ENCODE measurements at regions not wholly inside any gene's neighbourhood (a gene's known extent, or its start where the extent isn't known, plus 50 kb on each side); places are given as distances from the start of the nearest gene placed in this dataset.

DNA sequence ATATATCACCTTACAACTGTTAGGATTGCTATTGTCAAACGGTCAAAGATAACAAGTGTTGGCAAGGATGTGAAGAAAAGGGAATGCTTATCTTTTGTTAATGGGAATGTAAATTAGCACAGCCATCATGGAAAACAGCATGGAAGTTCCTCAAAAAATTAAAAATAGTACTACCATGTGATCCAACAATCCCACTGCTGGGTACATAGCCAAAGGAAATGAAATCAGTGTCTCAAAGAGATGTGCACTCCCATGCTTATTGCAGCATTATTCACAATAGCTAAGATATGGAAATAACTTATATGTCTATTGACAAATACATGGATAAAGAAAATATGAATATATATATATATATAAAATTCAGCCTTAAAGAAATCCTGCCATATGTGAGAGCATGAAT is 274.6 kb downstream of the EDEM1 start:
- TF ChIP-seq POLR2A (IDR thresholded peaks at IDR 0.05) (no peak), CTCF (IDR thresholded peaks at IDR 0.05) (no peak)
- WGBS, 2 donors: 41 to 56% methylated on average over 1 of the region's 1 CpG
- Histone ChIP-seq H3K9me3 (no peaks in the 10 kb centered on the region), H3K4me3 (no peak overlapping the region), H3K36me3 (ENCODE audit: low read depth, missing control alignments) (no peaks in the 10 kb centered on the region), H3K4me1 (no peaks in the 10 kb centered on the region), H3K27ac (no peak overlapping the region), H3K27me3 (no peaks in the 10 kb centered on the region)
- intact Hi-C loops (cut with DNase I; ENCODE audit: low total_unique reads): no loop called here
- DNase-seq: no peak

DNA sequence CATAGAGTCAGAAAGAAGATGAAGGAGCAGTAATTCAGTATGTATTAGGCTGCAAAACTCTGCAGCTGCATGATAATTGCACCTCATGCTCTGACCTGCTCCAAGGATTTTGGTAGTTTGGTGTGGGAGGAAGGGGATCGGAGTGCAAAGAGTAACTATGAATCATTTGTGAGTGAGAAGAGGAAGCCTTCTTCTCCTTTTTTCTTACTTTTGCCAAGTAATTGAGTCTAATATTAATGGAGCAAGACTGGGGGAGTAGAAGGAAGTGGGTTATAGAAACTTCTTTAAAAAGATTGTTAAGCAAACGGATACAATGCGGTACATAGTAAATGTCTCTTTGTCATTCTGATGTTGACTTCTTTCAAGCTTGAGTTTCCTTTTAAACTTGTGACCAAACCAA is 276.5 kb downstream of the EDEM1 start:
- peak; percentile 17 for DNase-seq
- no peak overlapping the region for H3K27ac ChIP-seq
- H3K9me3 ChIP-seq: no peaks in the 10 kb centered on the region
- WGBS, 2 donors: 33 to 38% methylated on average over 3 of the region's 3 CpGs
- H3K4me3 ChIP-seq: no peak overlapping the region
- intact Hi-C loops (cut with DNase I; ENCODE audit: low total_unique reads): no loop called here
- no peaks in the 10 kb centered on the region for H3K27me3 ChIP-seq
- H3K4me1 ChIP-seq: no peaks in the 10 kb centered on the region
- H3K36me3 ChIP-seq (ENCODE audit: low read depth, missing control alignments): no peaks in the 10 kb centered on the region
- no peak for TF ChIP-seq CTCF (IDR thresholded peaks at IDR 0.05)
- TF ChIP-seq POLR2A (IDR thresholded peaks at IDR 0.05): no peak

- no peak for DNase-seq
- no peaks in the 10 kb centered on the region for H3K4me1 ChIP-seq
- intact Hi-C loops (cut with DNase I; ENCODE audit: low total_unique reads): no loop called here
- H3K4me3 ChIP-seq: no peak overlapping the region
- H3K36me3 ChIP-seq (ENCODE audit: low read depth, missing control alignments): no peaks in the 10 kb centered on the region
- no peak overlapping the region for H3K27ac ChIP-seq
- WGBS, 2 donors: 78 to 94% methylated on average over 4 of the region's 4 CpGs
- no peaks in the 10 kb centered on the region for H3K27me3 ChIP-seq
- no peaks in the 10 kb centered on the region for H3K9me3 ChIP-seq
- no peak for TF ChIP-seq POLR2A (IDR thresholded peaks at IDR 0.05)
- TF ChIP-seq CTCF (IDR thresholded peaks at IDR 0.05): no peak
Measured at GRCh38 chr3:5464649-5465048, 277.1 kb downstream of the EDEM1 start.

- 68 to 72% methylated on average over 3 of the region's 3 CpGs for WGBS, 2 donors
- intact Hi-C loops (cut with DNase I; ENCODE audit: low total_unique reads): no loop called here
- no peak for TF ChIP-seq POLR2A (IDR thresholded peaks at IDR 0.05)
- TF ChIP-seq CTCF (IDR thresholded peaks at IDR 0.05): no peak
Measured at GRCh38 chr3:5465183-5465582, 277.7 kb downstream of the EDEM1 start.

DNA sequence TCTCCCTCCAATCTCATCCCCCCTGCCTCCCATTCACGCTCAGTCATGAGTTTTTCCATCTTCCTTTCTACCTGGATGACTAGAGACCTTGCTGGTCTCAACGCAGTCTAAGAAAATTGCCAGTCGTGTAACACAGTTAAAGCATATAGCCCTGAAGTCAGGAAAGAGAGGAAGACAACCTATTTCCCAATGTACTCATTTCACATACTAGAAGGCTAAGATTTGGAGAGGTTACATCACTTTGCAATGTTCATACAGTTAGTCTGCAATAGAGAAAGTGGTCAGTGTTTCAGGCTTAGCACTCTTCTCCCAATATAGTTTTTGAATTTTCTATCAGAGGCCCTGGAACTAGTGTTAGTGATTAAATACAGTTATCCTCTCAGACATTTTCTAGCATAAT is 278.6 kb downstream of the EDEM1 start:
- H3K4me3 ChIP-seq: no peak overlapping the region
- no peaks in the 10 kb centered on the region for H3K9me3 ChIP-seq
- TF ChIP-seq CTCF (IDR thresholded peaks at IDR 0.05): no peak
- no peak for TF ChIP-seq POLR2A (IDR thresholded peaks at IDR 0.05)
- no peak for DNase-seq
- no peaks in the 10 kb centered on the region for H3K27me3 ChIP-seq
- intact Hi-C loops (cut with DNase I; ENCODE audit: low total_unique reads): no loop called here
- H3K27ac ChIP-seq: no peak overlapping the region
- no peaks in the 10 kb centered on the region for H3K36me3 ChIP-seq (ENCODE audit: low read depth, missing control alignments)
- 89 to 90% methylated on average over 3 of the region's 3 CpGs for WGBS, 2 donors
- H3K4me1 ChIP-seq: no peaks in the 10 kb centered on the region

More at GRCh38 chr3:5465183-5465582, 277.7 kb downstream of the EDEM1 start:
- no peaks in the 10 kb centered on the region for H3K27me3 ChIP-seq
- H3K4me3 ChIP-seq: no peak overlapping the region
- H3K9me3 ChIP-seq: no peaks in the 10 kb centered on the region
- no peak for DNase-seq
- H3K27ac ChIP-seq: no peak overlapping the region
- H3K4me1 ChIP-seq: no peaks in the 10 kb centered on the region
- H3K36me3 ChIP-seq (ENCODE audit: low read depth, missing control alignments): no peaks in the 10 kb centered on the region

Measured in testis (tissue), 2 donors.